ENCODE measurements at regions not wholly inside any gene's neighbourhood (a gene's known extent, or its start where the extent isn't known, plus 50 kb on each side); places are given as distances from the start of the nearest gene placed in this dataset.

GRCh38 chr2:132255714-132256113, 94.0 kb upstream of the ANKRD30BL start:
- Histone ChIP-seq H3K4me3 (ENCODE audit: control insufficient read depth in 2 of 3, extremely low read depth in 1 of 3, insufficient read depth in 2 of 3, low read depth in 1 of 3, low read length in 3 of 3) (no peak overlapping the region), H3K79me2 (ENCODE audit: control insufficient read depth, insufficient read depth, low read length) (no peaks in the 10 kb centered on the region), H3K36me3 (ENCODE audit: control insufficient read depth in 2 of 2, extremely low read depth in 1 of 2, insufficient read depth in 2 of 2, low read length in 2 of 2) (no peaks in the 10 kb centered on the region), H3K4me2 (ENCODE audit: control insufficient read depth, extremely low read depth, insufficient read depth, low read depth, low read length) (no peak overlapping the region), H3K4me1 (ENCODE audit: control insufficient read depth, extremely low read depth, insufficient read depth, low read length) (no peaks in the 10 kb centered on the region), H3K9ac (ENCODE audit: control insufficient read depth, extremely low read depth, insufficient read depth, low read length) (no peak overlapping the region), H3K9me3 (ENCODE audit: control insufficient read depth, low read depth, low read length) (peaks cover 1% of the 10 kb centered on the region), H3K27me3 (ENCODE audit: control insufficient read depth, extremely low read depth, insufficient read depth, low read length) (peaks cover 29% of the 10 kb centered on the region), H3K27ac (ENCODE audit: control insufficient read depth, insufficient read depth, low read length) (no peak overlapping the region), H2AFZ (ENCODE audit: control insufficient read depth, low read length) (no peak overlapping the region), H3K9me1 (ENCODE audit: control insufficient read depth, extremely low read depth, insufficient read depth, low read length) (no peaks in the 10 kb centered on the region), H4K20me1 (ENCODE audit: control insufficient read depth, extremely low read depth, insufficient read depth, low read length) (no peaks in the 10 kb centered on the region)
- dilution Hi-C loops (cut with MboI; ENCODE audit: extremely low pct_ligation_motif_present, low sequenced_read_pairs), result no loop called here
- DNase-seq (ENCODE audit: low read depth, low spot score) (no peak), FAIRE-seq (no peak)
- TF ChIP-seq CTCF (optimal IDR thresholded peaks at IDR 0.05 in 1 of 3, IDR thresholded peaks at IDR 0.05 in 1 of 3, conservative IDR thresholded peaks at IDR 0.05 in 1 of 3; ENCODE audit: extremely low read depth in 1 of 3, insufficient read depth in 2 of 3, low read length in 3 of 3), result no peak
- no peak for TF ChIP-seq EZH2 (IDR thresholded peaks at IDR 0.05; ENCODE audit: low read length)

- Histone ChIP-seq H3K27me3 (ENCODE audit: control insufficient read depth, extremely low read depth, insufficient read depth, low read length) (peaks cover 29% of the 10 kb centered on the region), H3K79me2 (ENCODE audit: control insufficient read depth, insufficient read depth, low read length) (no peaks in the 10 kb centered on the region), H2AFZ (ENCODE audit: control insufficient read depth, low read length) (no peak overlapping the region), H3K4me1 (ENCODE audit: control insufficient read depth, extremely low read depth, insufficient read depth, low read length) (no peaks in the 10 kb centered on the region), H3K4me2 (ENCODE audit: control insufficient read depth, extremely low read depth, insufficient read depth, low read depth, low read length) (no peak overlapping the region), H3K9ac (ENCODE audit: control insufficient read depth, extremely low read depth, insufficient read depth, low read length) (no peak overlapping the region), H3K9me3 (ENCODE audit: control insufficient read depth, low read depth, low read length) (peaks cover 1% of the 10 kb centered on the region), H3K36me3 (ENCODE audit: control insufficient read depth in 2 of 2, extremely low read depth in 1 of 2, insufficient read depth in 2 of 2, low read length in 2 of 2) (no peaks in the 10 kb centered on the region), H3K4me3 (ENCODE audit: control insufficient read depth in 2 of 3, extremely low read depth in 1 of 3, insufficient read depth in 2 of 3, low read depth in 1 of 3, low read length in 3 of 3) (no peak overlapping the region), H3K9me1 (ENCODE audit: control insufficient read depth, extremely low read depth, insufficient read depth, low read length) (no peaks in the 10 kb centered on the region), H3K27ac (ENCODE audit: control insufficient read depth, insufficient read depth, low read length) (no peak overlapping the region), H4K20me1 (ENCODE audit: control insufficient read depth, extremely low read depth, insufficient read depth, low read length) (no peaks in the 10 kb centered on the region)
- peak; percentile 6 for TF ChIP-seq EZH2 (IDR thresholded peaks at IDR 0.05; ENCODE audit: low read length)
- TF ChIP-seq CTCF (optimal IDR thresholded peaks at IDR 0.05 in 1 of 3, IDR thresholded peaks at IDR 0.05 in 1 of 3, conservative IDR thresholded peaks at IDR 0.05 in 1 of 3; ENCODE audit: extremely low read depth in 1 of 3, insufficient read depth in 2 of 3, low read length in 3 of 3), result no peak
- dilution Hi-C loops (cut with MboI; ENCODE audit: extremely low pct_ligation_motif_present, low sequenced_read_pairs), result no loop called here
- FAIRE-seq (no peak), DNase-seq (ENCODE audit: low read depth, low spot score) (no peak)
Measured at GRCh38 chr2:132256251-132256902, 94.6 kb upstream of the ANKRD30BL start.

Measured in keratinocyte (primary cell).